ENCODE measurements at regions not wholly inside any gene's neighbourhood (a gene's known extent, or its start where the extent isn't known, plus 50 kb on each side); places are given as distances from the start of the nearest gene placed in this dataset.

- H2AFZ ChIP-seq (ENCODE audit: low read length): no peak overlapping the region
- H4K20me1 ChIP-seq (ENCODE audit: insufficient read depth, low read length): no peaks in the 10 kb centered on the region
- H3K27ac ChIP-seq (ENCODE audit: extremely low read length, insufficient read depth, low read length): no peak overlapping the region
- no peak for DNase-seq (ENCODE audit: low spot score)
- POLR2A ChIA-PET: no interaction called here
- no TSS peak for BruUV-seq (replicated peaks)
- no peak for FAIRE-seq
- no peaks in the 10 kb centered on the region for H3K36me3 ChIP-seq (replicated peaks in 1 of 2; ENCODE audit: control insufficient read depth in 1 of 2, insufficient read depth in 2 of 2, low read length in 2 of 2)
- no peak overlapping the region for H3K4me2 ChIP-seq (ENCODE audit: low read depth, low read length)
- 66% methylated on average over 4 of the region's 4 CpGs for WGBS (ENCODE audit: low lambda C conversion rate)
- H3K9me3 ChIP-seq (ENCODE audit: low read length): no peaks in the 10 kb centered on the region
- in situ Hi-C loops (cut with HindIII; ENCODE audit: extremely low pct_ligation_motif_present, low pct_unique_long_range_greater_than_20kb) (no loop called here), intact Hi-C loops (cut with micrococcal nuclease; ENCODE audit: unreplicated experiment) (no loop called here)
- H3K9ac ChIP-seq (ENCODE audit: insufficient read depth, low read depth, low read length): no peak overlapping the region
- no peaks in the 10 kb centered on the region for H3K79me2 ChIP-seq (ENCODE audit: insufficient read depth, low read length)
- CTCF ChIA-PET (ENCODE audit: low intra/inter-chr PET ratio, low total read pairs): no interaction called here
- H3K4me3 ChIP-seq (replicated peaks in 1 of 3; ENCODE audit: insufficient read depth in 1 of 3, low read depth in 2 of 3, low read length in 3 of 3): no peak overlapping the region
- H3K27me3 ChIP-seq (ENCODE audit: control insufficient read depth in 1 of 2, insufficient read depth in 2 of 2, low read length in 2 of 2): no peaks in the 10 kb centered on the region
- no peak for ATAC-seq
- H3K4me1 ChIP-seq (ENCODE audit: insufficient read depth, low read length): no peaks in the 10 kb centered on the region
- TF ChIP-seq NFIB (CRISPR knock-in tag; IDR thresholded peaks at IDR 0.05; ENCODE audit: borderline replicate concordance): no peak
- TF ChIP-seq, protein P1, sequence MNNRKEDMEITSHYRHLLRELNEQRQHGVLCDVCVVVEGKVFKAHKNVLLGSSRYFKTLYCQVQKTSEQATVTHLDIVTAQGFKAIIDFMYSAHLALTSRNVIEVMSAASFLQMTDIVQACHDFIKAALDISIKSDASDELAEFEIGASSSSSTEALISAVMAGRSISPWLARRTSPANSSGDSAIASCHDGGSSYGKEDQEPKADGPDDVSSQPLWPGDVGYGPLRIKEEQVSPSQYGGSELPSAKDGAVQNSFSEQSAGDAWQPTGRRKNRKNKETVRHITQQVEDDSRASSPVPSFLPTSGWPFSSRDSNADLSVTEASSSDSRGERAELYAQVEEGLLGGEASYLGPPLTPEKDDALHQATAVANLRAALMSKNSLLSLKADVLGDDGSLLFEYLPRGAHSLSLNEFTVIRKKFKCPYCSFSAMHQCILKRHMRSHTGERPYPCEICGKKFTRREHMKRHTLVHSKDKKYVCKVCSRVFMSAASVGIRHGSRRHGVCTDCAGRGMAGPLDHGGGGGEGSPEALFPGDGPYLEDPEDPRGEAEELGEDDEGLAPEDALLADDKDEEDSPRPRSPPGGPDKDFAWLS (CRISPR knock-in tag; IDR thresholded peaks at IDR 0.05; ENCODE audit: borderline replicate concordance): no peak
- TF ChIP-seq ZNF543 (CRISPR knock-in tag; IDR thresholded peaks at IDR 0.05): no peak
- no peak for TF ChIP-seq POLR2AphosphoS2 (IDR thresholded peaks at IDR 0.05; ENCODE audit: low read depth, low read length)
- no peak for TF ChIP-seq ATF7-NPFF (CRISPR knock-in tag; IDR thresholded peaks at IDR 0.05; ENCODE audit: low read depth)
- no peak for TF ChIP-seq IKZF4 (CRISPR knock-in tag; IDR thresholded peaks at IDR 0.05; ENCODE audit: borderline replicate concordance, low read depth, not compliant biosample characterization)
- no peak for TF ChIP-seq ZNF605 (CRISPR knock-in tag; IDR thresholded peaks at IDR 0.05)
- TF ChIP-seq, protein P2, sequence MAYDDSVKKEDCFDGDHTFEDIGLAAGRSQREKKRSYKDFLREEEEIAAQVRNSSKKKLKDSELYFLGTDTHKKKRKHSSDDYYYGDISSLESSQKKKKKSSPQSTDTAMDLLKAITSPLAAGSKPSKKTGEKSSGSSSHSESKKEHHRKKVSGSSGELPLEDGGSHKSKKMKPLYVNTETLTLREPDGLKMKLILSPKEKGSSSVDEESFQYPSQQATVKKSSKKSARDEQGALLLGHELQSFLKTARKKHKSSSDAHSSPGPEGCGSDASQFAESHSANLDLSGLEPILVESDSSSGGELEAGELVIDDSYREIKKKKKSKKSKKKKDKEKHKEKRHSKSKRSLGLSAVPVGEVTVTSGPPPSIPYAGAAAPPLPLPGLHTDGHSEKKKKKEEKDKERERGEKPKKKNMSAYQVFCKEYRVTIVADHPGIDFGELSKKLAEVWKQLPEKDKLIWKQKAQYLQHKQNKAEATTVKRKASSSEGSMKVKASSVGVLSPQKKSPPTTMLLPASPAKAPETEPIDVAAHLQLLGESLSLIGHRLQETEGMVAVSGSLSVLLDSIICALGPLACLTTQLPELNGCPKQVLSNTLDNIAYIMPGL (CRISPR knock-in tag; IDR thresholded peaks at IDR 0.05; ENCODE audit: borderline replicate concordance in 1 of 2, low read depth in 1 of 2): no peak
- TF ChIP-seq ZMYM2 (CRISPR knock-in tag; IDR thresholded peaks at IDR 0.05): no peak
- TF ChIP-seq HMGA1 (CRISPR knock-in tag; conservative IDR thresholded peaks at IDR 0.05): no peak
- TF ChIP-seq ZNF260 (CRISPR knock-in tag; IDR thresholded peaks at IDR 0.05; ENCODE audit: borderline replicate concordance, low read depth): no peak
- no peak for TF ChIP-seq ZNF75D (CRISPR knock-in tag; IDR thresholded peaks at IDR 0.05; ENCODE audit: borderline replicate concordance)
- no peak for TF ChIP-seq NR1H2 (CRISPR knock-in tag; IDR thresholded peaks at IDR 0.05; ENCODE audit: borderline replicate concordance, low read depth)
- no peak for TF ChIP-seq MYNN (CRISPR knock-in tag; IDR thresholded peaks at IDR 0.05; ENCODE audit: low read depth)
- TF ChIP-seq, protein P3, sequence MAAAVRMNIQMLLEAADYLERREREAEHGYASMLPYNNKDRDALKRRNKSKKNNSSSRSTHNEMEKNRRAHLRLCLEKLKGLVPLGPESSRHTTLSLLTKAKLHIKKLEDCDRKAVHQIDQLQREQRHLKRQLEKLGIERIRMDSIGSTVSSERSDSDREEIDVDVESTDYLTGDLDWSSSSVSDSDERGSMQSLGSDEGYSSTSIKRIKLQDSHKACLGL (CRISPR knock-in tag; IDR thresholded peaks at IDR 0.05): no peak
- TF ChIP-seq ZFP91 (CRISPR knock-in tag; IDR thresholded peaks at IDR 0.05; ENCODE audit: borderline replicate concordance): no peak
- TF ChIP-seq ZNF644 (CRISPR knock-in tag; IDR thresholded peaks at IDR 0.05; ENCODE audit: low read depth): no peak
Observed at GRCh38 chr2:195022508-195022830, 634.6 kb upstream of the SLC39A10 start.
